GM19438 (cell line): ENCODE measurements at regions not wholly inside any gene's neighbourhood (a gene's known extent, or its start where the extent isn't known, plus 50 kb on each side); places are given as distances from the start of the nearest gene placed in this dataset.

ENCODE experiments used
- ATAC-seq: cut with Tn5 transposase; IDR thresholded peaks from one replicate; pipeline ENCODE4 v1.9.1; 2021; ENCODE audit warnings: low read depth; ENCODE audit not compliant: unreplicated experiment

- no peak for ATAC-seq
These were observed 504.3 kb downstream of the COG6 start for GRCh38 chr13:40159736-40160135.

GRCh38 chr13:40160618-40161350, 505.3 kb downstream of the COG6 start:
- no peak for ATAC-seq

GRCh38 chr13:40161351-40161810, 505.1 kb downstream of the FOXO1 start:
- ATAC-seq: no peak

- ATAC-seq: no peak
These were observed 504.5 kb downstream of the FOXO1 start for GRCh38 chr13:40161931-40162330.

- ATAC-seq: no peak
These were observed 503.1 kb downstream of the FOXO1 start for GRCh38 chr13:40163066-40164000.

- ATAC-seq: no peak
These were observed 502.3 kb downstream of the FOXO1 start for GRCh38 chr13:40164133-40164532.

- no peak for ATAC-seq
These were observed 501.0 kb downstream of the FOXO1 start for GRCh38 chr13:40165316-40165932.

- ATAC-seq: no peak
These were observed 499.1 kb downstream of the FOXO1 start for GRCh38 chr13:40167327-40167726.

- no peak for ATAC-seq
These were observed 497.8 kb downstream of the FOXO1 start for GRCh38 chr13:40168425-40169166.

GRCh38 chr13:40169476-40169875, 497.0 kb downstream of the FOXO1 start:
- ATAC-seq: no peak

- ATAC-seq: no peak
These were observed 496.4 kb downstream of the FOXO1 start for GRCh38 chr13:40170091-40170490.

- no peak for ATAC-seq
These were observed 495.5 kb downstream of the FOXO1 start for GRCh38 chr13:40170982-40171381.

GRCh38 chr13:40171566-40171965, 494.9 kb downstream of the FOXO1 start:
- no peak for ATAC-seq

- no peak for ATAC-seq
These were observed 494.3 kb downstream of the FOXO1 start for GRCh38 chr13:40172149-40172591.

GRCh38 chr13:40172878-40173277, 493.6 kb downstream of the FOXO1 start:
- no peak for ATAC-seq

- ATAC-seq: no peak
These were observed 490.8 kb downstream of the FOXO1 start for GRCh38 chr13:40175639-40176038.

- no peak for ATAC-seq
These were observed 490.2 kb downstream of the FOXO1 start for GRCh38 chr13:40176242-40176641.

GRCh38 chr13:40178130-40178529, 488.3 kb downstream of the FOXO1 start:
- no peak for ATAC-seq

GRCh38 chr13:40179445-40180281, 486.8 kb downstream of the FOXO1 start:
- ATAC-seq: no peak
